NCI-H460 (cell line): ENCODE measurements at regions not wholly inside any gene's neighbourhood (a gene's known extent, or its start where the extent isn't known, plus 50 kb on each side); places are given as distances from the start of the nearest gene placed in this dataset.

Experiments used
- DNase-seq: peaks from one replicate; pipeline ENCODE4 v3.0.0-alpha.2; 2016; ENCODE audit warnings: low read depth; ENCODE audit errors: extremely low read depth

- no peak for DNase-seq
These were observed 396.1 kb upstream of the MPDZ start for GRCh38 chr9:13675638-13676000.

- DNase-seq, result no peak
These were observed 395.6 kb upstream of the MPDZ start for GRCh38 chr9:13674926-13675637.

- DNase-seq, result no peak
These were observed 393.9 kb upstream of the MPDZ start for GRCh38 chr9:13673348-13673747.

DNA sequence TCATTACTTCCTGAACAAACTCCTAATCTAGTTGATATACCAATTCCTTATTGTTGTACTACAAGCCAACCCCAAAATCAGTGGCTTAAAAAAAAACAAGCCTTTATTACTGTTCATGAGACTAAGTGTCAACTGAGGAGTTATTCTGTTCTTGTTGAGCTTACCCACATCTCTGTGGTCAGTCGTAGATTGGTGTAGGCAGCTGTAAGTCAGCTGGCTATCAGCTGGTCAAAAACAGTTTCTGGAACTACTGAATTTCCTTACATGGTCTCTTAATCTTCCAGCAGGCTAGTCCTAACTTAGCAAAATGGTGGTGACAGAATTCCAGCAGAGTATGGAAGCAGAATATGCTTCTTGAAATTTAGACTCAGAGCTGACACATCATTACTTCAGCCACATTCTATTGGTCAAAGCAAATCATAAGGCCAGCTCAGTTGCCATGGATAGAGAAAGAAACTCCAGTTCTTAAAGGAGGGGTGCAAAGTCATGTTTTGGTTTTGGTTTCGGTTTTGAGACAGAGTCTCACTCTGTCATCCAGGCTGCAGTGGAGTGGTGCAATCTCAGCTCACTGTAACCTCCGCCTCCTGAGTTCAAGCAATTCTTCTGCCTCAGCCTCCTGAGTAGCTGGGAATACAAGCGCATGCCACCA is 386.1 kb upstream of the MPDZ start:
- no peak for DNase-seq

DNA sequence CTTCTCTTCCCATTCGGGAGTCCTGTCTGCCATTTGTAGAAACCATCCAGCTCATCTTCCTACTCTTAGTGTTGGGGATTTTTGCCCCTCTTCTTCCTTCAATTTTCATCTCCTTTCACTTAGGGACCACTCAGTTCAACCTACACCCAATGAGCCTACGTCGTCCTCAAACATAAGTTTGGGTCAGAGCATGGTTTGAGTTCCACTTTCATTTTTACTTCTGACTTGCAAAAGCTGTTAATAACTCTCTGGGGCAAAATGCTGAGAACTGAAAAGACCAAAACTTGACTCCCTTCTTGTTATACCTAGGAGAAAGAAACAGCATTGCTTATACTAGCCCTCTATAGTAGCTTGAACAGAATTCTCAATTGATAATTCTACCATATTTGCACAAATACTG is 381.5 kb upstream of the MPDZ start:
- DNase-seq, result no peak

DNA sequence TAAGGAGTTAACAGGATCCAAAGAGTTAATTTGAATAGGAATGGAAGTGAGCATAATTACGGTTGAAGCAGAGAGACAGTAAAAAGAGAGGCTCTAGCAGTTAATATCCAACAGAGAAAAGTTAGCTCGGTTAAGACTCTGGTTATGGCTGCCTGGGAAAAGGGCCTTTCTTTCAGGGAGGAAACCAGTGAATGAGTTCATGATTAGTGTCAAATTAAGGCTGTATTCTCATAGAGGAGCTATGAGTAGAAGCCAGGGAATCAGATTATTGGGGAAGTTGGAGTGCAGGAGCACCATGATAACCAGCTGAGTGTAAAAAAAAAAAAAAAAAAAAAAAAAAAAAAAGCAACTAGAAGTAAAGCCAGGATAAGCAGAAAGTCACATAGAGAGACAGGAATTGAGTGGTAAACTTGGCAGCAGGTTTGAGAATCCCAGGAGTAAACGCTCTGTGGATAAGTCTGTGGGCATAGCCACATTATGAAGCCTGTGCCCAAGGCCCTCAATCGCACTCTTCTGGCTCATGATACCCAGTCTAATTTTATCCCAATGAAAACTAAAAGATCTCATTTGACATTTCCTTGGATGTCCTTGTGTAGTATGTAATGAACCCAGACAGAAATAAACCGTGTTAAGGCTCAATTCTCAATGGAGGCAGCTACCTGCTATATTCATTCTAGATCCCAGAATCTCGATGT is 372.6 kb upstream of the MPDZ start:
- DNase-seq, result no peak

GRCh38 chr9:13651526-13651925 is 372.0 kb upstream of the MPDZ start:
- no peak for DNase-seq

DNA sequence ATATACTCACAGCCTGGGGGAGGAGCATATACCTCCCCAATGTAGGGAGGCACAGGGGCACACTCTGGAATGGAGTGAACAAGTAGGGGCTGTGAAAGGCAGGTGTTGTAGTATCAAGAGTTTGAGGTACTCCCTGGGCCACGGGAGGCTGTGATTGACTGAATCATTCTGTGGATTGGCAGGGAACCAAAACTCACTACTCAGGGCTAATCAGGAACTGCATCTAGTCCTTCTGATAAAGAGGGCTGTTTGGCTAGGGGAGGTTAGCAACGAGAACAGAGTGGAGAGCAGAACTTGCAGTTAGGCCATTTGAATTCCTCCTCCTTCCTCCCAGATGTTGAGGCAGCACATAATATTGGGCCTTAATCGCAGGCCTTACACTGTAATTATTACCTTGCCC is 369.2 kb upstream of the MPDZ start:
- DNase-seq, result no peak

GRCh38 chr9:13648068-13648467 is 368.6 kb upstream of the MPDZ start:
- no peak for DNase-seq

- no peak for DNase-seq
These were observed 367.1 kb upstream of the MPDZ start for GRCh38 chr9:13646500-13647021.

DNA sequence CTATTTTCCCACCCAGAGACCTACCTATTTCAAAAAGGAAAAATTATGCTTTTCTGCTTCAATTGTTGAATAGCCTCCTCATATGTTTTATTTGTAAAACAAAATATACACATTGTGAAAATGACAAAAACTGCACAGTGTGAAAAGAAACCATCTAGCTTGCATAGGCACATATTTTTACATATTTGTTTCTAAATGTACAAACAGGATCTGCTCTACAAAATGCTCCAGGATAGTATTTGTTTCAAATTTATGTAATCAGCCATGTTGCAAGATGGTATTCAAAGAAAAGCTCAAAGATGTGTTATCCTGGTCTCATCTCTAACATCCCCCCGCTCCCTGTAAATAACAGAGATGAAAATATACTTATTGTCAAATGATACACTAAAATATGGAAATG is 366.1 kb upstream of the MPDZ start:
- no peak for DNase-seq

GRCh38 chr9:13644675-13645074 is 365.2 kb upstream of the MPDZ start:
- no peak for DNase-seq

GRCh38 chr9:13642646-13643045 is 363.2 kb upstream of the MPDZ start:
- DNase-seq, result no peak

DNA sequence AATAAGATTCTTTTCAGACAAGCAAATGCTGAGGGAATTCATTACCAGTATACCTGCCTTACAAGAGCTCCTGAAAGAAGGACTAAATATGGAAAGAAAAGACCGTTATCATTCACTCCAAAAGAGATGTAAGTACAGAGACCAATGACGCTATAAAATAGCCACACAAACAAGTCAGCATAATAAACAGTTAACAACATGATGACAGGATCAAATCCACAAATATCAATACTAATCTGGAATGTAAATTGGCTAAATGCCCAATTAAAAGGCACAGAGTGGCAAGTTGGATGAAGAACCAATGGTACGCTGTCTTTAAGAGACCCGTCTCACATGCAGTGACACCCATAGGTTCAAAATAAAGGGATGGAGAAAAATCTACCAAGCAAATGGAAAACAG is 349.6 kb upstream of the MPDZ start:
- DNase-seq, result no peak

- DNase-seq, result no peak
These were observed 349.0 kb upstream of the MPDZ start for GRCh38 chr9:13628526-13628925.

- DNase-seq, result no peak
These were observed 348.0 kb upstream of the MPDZ start for GRCh38 chr9:13627502-13627901.

DNA sequence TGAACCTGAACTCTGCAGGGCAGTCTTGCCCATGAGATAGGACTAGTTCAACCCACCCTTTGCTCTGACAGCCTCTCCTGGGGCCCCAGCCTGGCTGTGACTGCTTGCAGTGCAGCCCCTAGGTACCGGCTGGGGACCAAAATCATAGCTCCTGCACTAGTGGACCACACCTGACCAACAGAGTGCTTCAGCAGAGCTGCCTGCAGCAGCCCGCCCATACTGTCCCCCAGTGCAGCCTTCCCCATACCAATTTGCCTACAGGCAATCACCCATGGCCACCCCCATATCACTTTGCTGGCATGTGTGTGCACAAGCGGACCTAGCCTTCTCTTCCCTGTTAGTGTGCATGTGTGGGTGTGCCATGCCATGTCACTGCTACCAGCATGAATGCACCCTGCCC is 347.6 kb upstream of the MPDZ start:
- no peak for DNase-seq

GRCh38 chr9:13626601-13627000 is 347.1 kb upstream of the MPDZ start:
- no peak for DNase-seq

DNA sequence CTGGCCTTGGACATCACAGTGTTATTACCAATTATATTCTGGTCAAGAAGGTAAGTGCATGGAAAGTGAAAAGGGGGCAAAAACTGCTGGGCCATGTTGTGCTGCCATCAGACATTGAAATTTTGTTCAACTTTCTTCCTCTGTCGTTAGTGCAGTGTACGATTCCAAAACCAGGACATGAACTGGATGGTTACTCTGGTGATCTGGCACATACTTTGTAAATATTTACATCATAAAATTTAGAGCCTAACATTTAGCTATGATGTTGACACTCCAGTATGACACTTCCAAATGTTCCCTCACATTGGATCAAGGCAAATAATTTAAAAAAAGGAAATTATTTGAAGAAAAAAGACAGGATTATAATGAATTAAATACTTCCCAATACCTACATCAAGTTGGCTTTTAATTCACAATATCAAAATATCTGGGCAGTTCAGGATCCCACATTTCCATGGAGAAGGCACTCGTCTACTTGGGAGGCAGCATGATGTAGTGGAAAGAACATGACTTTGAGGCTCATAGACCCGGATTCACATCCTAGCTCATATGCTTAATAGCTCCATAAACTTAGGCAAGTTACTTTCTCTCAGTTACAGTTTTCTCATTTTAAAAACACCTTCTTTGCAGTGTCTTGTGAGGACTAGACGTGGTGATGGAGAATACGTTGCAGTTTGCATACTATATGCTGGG is 342.5 kb upstream of the MPDZ start:
- no peak for DNase-seq

DNA sequence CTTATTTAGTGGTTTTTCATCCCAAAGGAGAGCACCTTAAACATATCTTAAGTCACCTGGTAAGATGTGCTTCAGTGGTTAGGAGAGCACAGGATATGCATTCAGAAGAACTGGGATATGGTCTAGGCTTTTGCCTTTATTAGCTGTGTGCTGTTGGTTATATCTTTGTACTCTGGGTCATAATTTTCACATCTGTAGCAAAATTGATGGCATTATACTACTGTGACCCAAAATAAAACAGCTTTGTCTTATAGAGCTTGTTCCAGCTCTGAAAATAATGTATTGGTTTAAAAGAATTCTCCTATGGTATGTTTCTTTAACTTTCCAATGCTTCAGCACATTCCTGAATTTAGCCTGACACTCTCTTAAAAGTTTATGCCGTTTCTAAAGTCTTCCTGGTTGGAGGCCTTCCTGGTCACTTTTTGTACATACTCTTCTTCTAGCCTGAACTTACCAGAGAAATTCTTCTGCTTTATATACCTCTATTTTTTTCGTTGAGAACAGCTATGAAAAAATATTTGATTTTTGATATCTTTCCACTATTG is 337.1 kb upstream of the MPDZ start:
- DNase-seq, result no peak
